ENCODE measurements at regions not wholly inside any gene's neighbourhood (a gene's known extent, or its start where the extent isn't known, plus 50 kb on each side); places are given as distances from the start of the nearest gene placed in this dataset.

- no peak for TF ChIP-seq FOSL1 (IDR thresholded peaks at IDR 0.05; ENCODE audit: low read depth)
- no peak for TF ChIP-seq ZNF274 (IDR thresholded peaks at IDR 0.05; ENCODE audit: low read depth, low read length)
- TF ChIP-seq SRF (IDR thresholded peaks at IDR 0.05; ENCODE audit: low read depth) = no peak
- TF ChIP-seq CBX3 (IDR thresholded peaks at IDR 0.05; ENCODE audit: low read depth) = no peak
- no peak for TF ChIP-seq POLR2AphosphoS5 (IDR thresholded peaks at IDR 0.05; ENCODE audit: low read depth, low read length)
- no peak for TF ChIP-seq YY1 (IDR thresholded peaks at IDR 0.05; ENCODE audit: extremely low read depth, insufficient replicate concordance, low read depth, low read length)
Measured at GRCh38 chr9:1490341-1491232, 440.4 kb downstream of the DMRT2 start (continued).

- intact Hi-C loops (cut with micrococcal nuclease) = no loop called here
- Histone ChIP-seq H3K27ac (ENCODE audit: low read depth, low read length) (no peak overlapping the region), H3K9me2 (ENCODE audit: insufficient read depth) (no peaks in the 10 kb centered on the region), H3K27me3 (ENCODE audit: insufficient read depth, low read length) (no peaks in the 10 kb centered on the region), H3K4me1 (ENCODE audit: control insufficient read depth in 1 of 2, insufficient read depth in 2 of 2, low read length in 2 of 2) (no peaks in the 10 kb centered on the region), H3K9me3 (ENCODE audit: control insufficient read depth in 1 of 2, insufficient read depth in 1 of 2, low read depth in 1 of 2, low read length in 2 of 2) (peaks cover 0 to 18% of the 10 kb centered on the region in 2 experiments; a peak in 2 of 4 replicates), H3K4me2 (ENCODE audit: low read length) (no peak overlapping the region), H4K20me1 (ENCODE audit: insufficient read depth) (no peaks in the 10 kb centered on the region), H3K36me3 (ENCODE audit: control insufficient read depth in 1 of 2, insufficient read depth in 2 of 2, low read length in 2 of 2) (no peaks in the 10 kb centered on the region), H2AFZ (ENCODE audit: low read depth, low read length, poor library complexity, severe bottlenecking) (no peak overlapping the region), H3K9ac (ENCODE audit: low read length) (no peak overlapping the region), H3K4me3 (replicated peaks in 1 of 2; ENCODE audit: low read depth in 1 of 2, low read length in 2 of 2) (no peak overlapping the region), H3K79me2 (ENCODE audit: insufficient read depth, low read length) (no peaks in the 10 kb centered on the region)
- ATAC-seq = no peak
- TF ChIP-seq ELF1 (IDR thresholded peaks at IDR 0.05; ENCODE audit: borderline replicate concordance, low read depth) = no peak
- no peak for TF ChIP-seq ZBTB33 (IDR thresholded peaks at IDR 0.05; ENCODE audit: extremely low read depth, insufficient replicate concordance, low read length)
- TF ChIP-seq, protein P1, sequence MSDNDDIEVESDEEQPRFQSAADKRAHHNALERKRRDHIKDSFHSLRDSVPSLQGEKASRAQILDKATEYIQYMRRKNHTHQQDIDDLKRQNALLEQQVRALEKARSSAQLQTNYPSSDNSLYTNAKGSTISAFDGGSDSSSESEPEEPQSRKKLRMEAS (IDR thresholded peaks at IDR 0.05) = no peak
- TF ChIP-seq SIN3A (IDR thresholded peaks at IDR 0.05; ENCODE audit: low read depth) = no peak
- no peak for TF ChIP-seq POLR2A (IDR thresholded peaks at IDR 0.05; ENCODE audit: borderline replicate concordance, extremely low read depth, insufficient read depth, insufficient read length)
- ChIA-PET RAD21 (ENCODE audit: low non-redundant PET in 1 of 2, low total read pairs in 2 of 2, uncharacterized antibody in 2 of 2, unreplicated experiment in 2 of 2) (no interaction called here), CTCF (no interaction called here), POLR2A (no interaction called here)
- no peak for DNase-seq (ENCODE audit: low read depth, low spot score)
- no TSS peak for BruUV-seq (replicated peaks)
Measured at GRCh38 chr9:1492156-1492555, 442.0 kb downstream of the DMRT2 start.

Data from HCT116 (cell line).